ENCODE measurements at regions not wholly inside any gene's neighbourhood (a gene's known extent, or its start where the extent isn't known, plus 50 kb on each side); places are given as distances from the start of the nearest gene placed in this dataset.

DNA sequence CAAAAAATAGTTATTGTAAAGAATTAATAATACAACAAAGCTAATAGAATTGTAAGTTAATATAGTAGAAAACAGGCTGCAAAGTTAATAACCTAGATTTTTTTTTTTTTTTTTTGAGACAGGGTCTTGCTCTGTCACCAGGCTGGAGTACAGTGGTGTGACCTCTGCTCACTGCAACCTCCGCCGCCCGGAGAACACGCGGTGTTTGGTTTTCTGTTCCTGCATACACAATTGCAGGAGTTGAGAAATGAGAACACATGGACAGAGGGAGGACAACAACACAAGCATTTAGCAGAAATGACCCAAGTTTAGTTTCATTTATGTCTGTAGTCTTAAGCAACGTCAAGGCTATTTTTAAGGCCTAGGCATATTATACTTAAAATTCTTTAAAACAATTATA, 145.9 kb upstream of the PCDH10 start:
- Mint-ChIP-seq H3K4me1 (ENCODE audit: unreplicated experiment) (peaks cover 4% of the 10 kb centered on the region), H3K27ac (ENCODE audit: unreplicated experiment) (no peak overlapping the region), H3K27me3 (ENCODE audit: unreplicated experiment) (no peaks in the 10 kb centered on the region), H3K9me3 (ENCODE audit: unreplicated experiment) (peaks cover 11% of the 10 kb centered on the region), H3K36me3 (ENCODE audit: unreplicated experiment) (no peaks in the 10 kb centered on the region), H3K4me3 (ENCODE audit: unreplicated experiment) (no peak overlapping the region)
- TF ChIP-seq, protein P1, sequence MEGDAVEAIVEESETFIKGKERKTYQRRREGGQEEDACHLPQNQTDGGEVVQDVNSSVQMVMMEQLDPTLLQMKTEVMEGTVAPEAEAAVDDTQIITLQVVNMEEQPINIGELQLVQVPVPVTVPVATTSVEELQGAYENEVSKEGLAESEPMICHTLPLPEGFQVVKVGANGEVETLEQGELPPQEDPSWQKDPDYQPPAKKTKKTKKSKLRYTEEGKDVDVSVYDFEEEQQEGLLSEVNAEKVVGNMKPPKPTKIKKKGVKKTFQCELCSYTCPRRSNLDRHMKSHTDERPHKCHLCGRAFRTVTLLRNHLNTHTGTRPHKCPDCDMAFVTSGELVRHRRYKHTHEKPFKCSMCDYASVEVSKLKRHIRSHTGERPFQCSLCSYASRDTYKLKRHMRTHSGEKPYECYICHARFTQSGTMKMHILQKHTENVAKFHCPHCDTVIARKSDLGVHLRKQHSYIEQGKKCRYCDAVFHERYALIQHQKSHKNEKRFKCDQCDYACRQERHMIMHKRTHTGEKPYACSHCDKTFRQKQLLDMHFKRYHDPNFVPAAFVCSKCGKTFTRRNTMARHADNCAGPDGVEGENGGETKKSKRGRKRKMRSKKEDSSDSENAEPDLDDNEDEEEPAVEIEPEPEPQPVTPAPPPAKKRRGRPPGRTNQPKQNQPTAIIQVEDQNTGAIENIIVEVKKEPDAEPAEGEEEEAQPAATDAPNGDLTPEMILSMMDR (IDR thresholded peaks at IDR 0.05), result no peak
- no peak for DNase-seq (ENCODE audit: extremely low spot score, unreplicated experiment)

DNA sequence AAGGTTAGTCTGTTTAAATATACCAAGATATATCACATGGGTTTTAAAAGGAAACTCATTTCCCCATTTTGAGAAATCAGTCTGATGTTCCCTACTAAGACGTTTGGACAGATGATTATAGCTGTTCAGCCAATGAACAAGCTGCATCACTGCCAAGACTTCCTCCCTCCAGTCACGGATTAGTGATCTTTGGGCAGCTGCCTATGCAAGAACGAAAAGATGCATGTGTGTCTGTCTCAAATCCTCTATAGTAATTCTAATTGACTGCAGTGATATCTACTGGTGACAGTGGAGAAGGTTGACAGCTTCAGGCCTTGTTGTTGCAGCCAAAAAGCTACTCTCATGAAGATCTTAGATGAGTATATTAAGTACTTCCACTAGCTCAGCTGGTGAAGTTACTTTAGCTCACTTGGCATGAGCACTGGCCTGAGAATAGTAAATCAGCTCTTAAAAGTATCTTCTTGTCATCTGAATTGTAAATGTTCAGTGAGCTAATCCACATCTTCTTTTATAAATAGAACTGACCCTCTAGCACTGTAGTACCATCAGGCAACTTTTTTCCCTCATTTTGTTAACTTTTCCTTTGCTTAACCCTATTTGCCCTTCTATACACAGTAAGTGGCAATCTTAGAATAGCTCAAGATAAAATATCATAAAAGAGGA, 134.5 kb upstream of the PCDH10 start:
- Mint-ChIP-seq H3K36me3 (ENCODE audit: unreplicated experiment) (no peaks in the 10 kb centered on the region), H3K9me3 (ENCODE audit: unreplicated experiment) (peaks cover 11% of the 10 kb centered on the region), H3K4me1 (ENCODE audit: unreplicated experiment) (no peaks in the 10 kb centered on the region), H3K4me3 (ENCODE audit: unreplicated experiment) (no peak overlapping the region), H3K27ac (ENCODE audit: unreplicated experiment) (no peak overlapping the region), H3K27me3 (ENCODE audit: unreplicated experiment) (no peaks in the 10 kb centered on the region)
- DNase-seq (ENCODE audit: extremely low spot score, unreplicated experiment), result no peak
- TF ChIP-seq, protein P1 (IDR thresholded peaks at IDR 0.05), result no peak

DNA sequence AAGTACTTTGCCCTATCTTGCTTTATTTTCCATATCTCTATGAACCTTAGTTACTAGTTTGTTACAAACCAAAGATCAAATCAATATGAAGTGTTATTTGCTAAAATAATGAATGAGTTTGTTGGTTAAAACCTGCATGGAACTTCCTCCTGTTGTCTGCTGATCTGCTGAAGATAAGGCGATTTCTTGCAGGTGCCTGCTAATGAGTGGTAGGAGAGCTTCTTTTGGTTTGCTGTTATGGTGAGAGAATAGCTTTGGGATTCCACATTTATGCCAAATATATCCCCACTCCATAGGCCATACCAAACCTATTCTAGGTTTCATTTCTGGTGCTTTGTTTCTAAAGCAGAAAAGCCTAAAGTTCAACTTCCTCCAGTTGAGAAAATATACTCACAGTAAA, 103.8 kb upstream of the PCDH10 start:
- Mint-ChIP-seq H3K27me3 (ENCODE audit: unreplicated experiment) (peaks cover 3% of the 10 kb centered on the region), H3K4me3 (ENCODE audit: unreplicated experiment) (no peak overlapping the region), H3K4me1 (ENCODE audit: unreplicated experiment) (no peaks in the 10 kb centered on the region), H3K36me3 (ENCODE audit: unreplicated experiment) (no peaks in the 10 kb centered on the region), H3K27ac (ENCODE audit: unreplicated experiment) (no peak overlapping the region), H3K9me3 (ENCODE audit: unreplicated experiment) (peaks cover 22% of the 10 kb centered on the region)
- no peak for DNase-seq (ENCODE audit: extremely low spot score, unreplicated experiment)
- TF ChIP-seq, protein P1 (IDR thresholded peaks at IDR 0.05), result no peak

DNA sequence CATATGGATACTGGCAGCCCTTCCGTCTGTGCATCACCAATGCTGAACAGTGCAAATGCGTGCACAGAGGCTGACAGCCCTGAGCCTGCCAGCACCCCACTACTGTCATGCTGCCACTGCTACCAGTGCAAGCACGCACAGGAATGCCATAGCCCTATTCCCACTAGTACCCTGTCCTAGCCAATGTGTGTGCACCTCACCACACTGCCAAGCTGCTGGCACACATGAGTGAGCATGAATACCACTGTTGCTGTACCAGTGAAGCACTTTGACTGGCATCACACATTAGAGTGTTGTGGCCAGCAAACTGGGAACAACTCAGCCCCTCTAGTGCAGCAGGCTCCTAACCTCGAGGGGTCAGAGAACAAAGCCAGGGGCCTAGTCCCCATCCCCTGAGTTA, 102.9 kb upstream of the PCDH10 start:
- no peaks in the 10 kb centered on the region for H3K36me3 Mint-ChIP-seq (ENCODE audit: unreplicated experiment)
- H3K4me3 Mint-ChIP-seq (ENCODE audit: unreplicated experiment), result no peak overlapping the region
- peaks cover 24% of the 10 kb centered on the region for H3K9me3 Mint-ChIP-seq (ENCODE audit: unreplicated experiment)
- H3K4me1 Mint-ChIP-seq (ENCODE audit: unreplicated experiment), result no peaks in the 10 kb centered on the region
- TF ChIP-seq, protein P1 (IDR thresholded peaks at IDR 0.05), result no peak
- H3K27ac Mint-ChIP-seq (ENCODE audit: unreplicated experiment), result no peak overlapping the region
- no peak for DNase-seq (ENCODE audit: extremely low spot score, unreplicated experiment)
- peaks cover 1% of the 10 kb centered on the region for H3K27me3 Mint-ChIP-seq (ENCODE audit: unreplicated experiment)

DNA sequence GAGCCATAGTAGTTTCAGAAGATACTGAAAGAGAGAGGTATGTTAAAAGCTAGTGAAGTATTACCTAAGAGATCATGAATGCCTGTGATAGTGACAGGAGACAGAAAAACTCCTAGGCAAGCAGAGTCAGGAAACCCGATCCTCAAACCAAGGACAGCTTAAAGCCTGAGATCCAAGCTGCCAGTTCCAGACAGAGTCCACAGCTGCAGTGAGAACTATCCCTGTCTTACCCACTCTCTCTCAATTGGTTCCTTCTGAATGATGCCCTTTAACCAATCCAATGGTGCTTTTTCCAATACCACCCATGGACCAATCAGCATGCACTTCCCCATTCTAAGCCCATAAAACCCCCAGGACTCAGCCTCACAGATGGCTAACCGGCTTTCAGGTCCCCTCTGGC, 90.4 kb upstream of the PCDH10 start:
- no peaks in the 10 kb centered on the region for H3K9me3 Mint-ChIP-seq (ENCODE audit: unreplicated experiment)
- TF ChIP-seq, protein P1 (IDR thresholded peaks at IDR 0.05), result no peak
- H3K4me1 Mint-ChIP-seq (ENCODE audit: unreplicated experiment), result no peaks in the 10 kb centered on the region
- no peaks in the 10 kb centered on the region for H3K36me3 Mint-ChIP-seq (ENCODE audit: unreplicated experiment)
- no peak for DNase-seq (ENCODE audit: extremely low spot score, unreplicated experiment)
- no peak overlapping the region for H3K4me3 Mint-ChIP-seq (ENCODE audit: unreplicated experiment)
- no peak overlapping the region for H3K27ac Mint-ChIP-seq (ENCODE audit: unreplicated experiment)
- H3K27me3 Mint-ChIP-seq (ENCODE audit: unreplicated experiment), result no peaks in the 10 kb centered on the region

Measured in osteocyte (in vitro differentiated cells).